HCT116 (cell line): ENCODE measurements at regions not wholly inside any gene's neighbourhood (a gene's known extent, or its start where the extent isn't known, plus 50 kb on each side); places are given as distances from the start of the nearest gene placed in this dataset.

Experiments used
- ATAC-seq: fragments of 200-7000 bp; cut with Tn5 transposase; 2 replicates; pipeline ENCODE4 v1.9.1; 2020; ENCODE audit warnings: mild to moderate bottlenecking, moderate library complexity
- BruUV-seq: library from RNA; stranded (reverse); fragments of 400-500 nt; replicated peaks from 2 replicates; lab custom pipeline; 2021; lab: Mats Ljungman, UMichigan
- CTCF ChIA-PET: fragments of 300-600 bp; sonication (Branson Sonifier 250); formaldehyde crosslinking; loops from one replicate; lab custom pipeline; 2021; ENCODE audit warnings: antibody characterized with exemption; lab: Charles Lee
- POLR2A ChIA-PET: fragments of 300-600, 350-600 bp; sonication (Branson Sonifier 250); formaldehyde crosslinking; loops from one replicate; lab custom pipeline; 2021; ENCODE audit warnings: antibody characterized with exemption; lab: Charles Lee
- RAD21 ChIA-PET, 2 experiments: fragments of 300-600 bp; sonication (Branson Sonifier 250); formaldehyde crosslinking; loops; one replicate each; lab custom pipeline; 2023; ENCODE audit warnings: low total read pairs in 2 of 2; ENCODE audit not compliant: uncharacterized antibody in 2 of 2, unreplicated experiment in 2 of 2, low non-redundant PET in 1 of 2; lab: Charles Lee
- DNase-seq: peaks from one replicate; pipeline ENCODE4 v3.0.0-alpha.2; 2010; ENCODE audit warnings: low read depth, low spot score
- H2AFZ ChIP-seq: fragments of 200-600 bp; shearing (Covaris generic), sonication (generic); 2 replicates; pipeline ENCODE4 v1.6.1; 2017; ENCODE audit warnings: low read depth, mixed run types, mixed read lengths, antibody characterized with exemption, low read length; ENCODE audit not compliant: poor library complexity, severe bottlenecking
- H3K27ac ChIP-seq: 2 replicates; pipeline ENCODE4 v1.5.1; 2012; ENCODE audit warnings: low read depth, low read length
- H3K27me3 ChIP-seq: fragments of 200-600 bp; sonication (generic); 2 replicates; pipeline ENCODE4 v1.6.1; 2016; ENCODE audit warnings: mixed run types, low read length, mixed read lengths; ENCODE audit not compliant: insufficient read depth
- H3K36me3 ChIP-seq, 2 experiments: fragments of 200-500 bp in 1 of 2; fragments of 200-600 bp in 1 of 2; sonication (Bioruptor generic) in 1 of 2; sonication (generic) in 1 of 2; 2 replicates each; pipeline versions ENCODE4 v1.5.1 to v1.6.1; 2014 to 2016; ENCODE audit warnings: low read length in 2 of 2, inconsistent platforms in 1 of 2, mixed read lengths in 1 of 2, mixed run types in 1 of 2; ENCODE audit not compliant: insufficient read depth in 2 of 2, control insufficient read depth in 1 of 2
- H3K4me1 ChIP-seq, 2 experiments: fragments of 200-600 bp in 1 of 2; sonication (generic) in 1 of 2; 2 replicates each; pipeline versions ENCODE4 v1.5.1 to v1.6.1; 2012 to 2017; ENCODE audit warnings: low read length in 2 of 2, inconsistent platforms in 1 of 2, mild to moderate bottlenecking in 1 of 2, mixed read lengths in 1 of 2, mixed run types in 1 of 2, moderate library complexity in 1 of 2; ENCODE audit not compliant: insufficient read depth in 2 of 2, control insufficient read depth in 1 of 2
- H3K4me2 ChIP-seq: fragments of 200-600 bp; sonication (generic); 2 replicates; pipeline ENCODE4 v1.6.1; 2017; ENCODE audit warnings: mixed run types, low read length, mixed read lengths
- H3K4me3 ChIP-seq, 2 experiments: fragments of 200-600 bp in 1 of 2; sonication (generic) in 1 of 2; replicated peaks in 1 of 2; 2 replicates each; pipeline ENCODE4 v1.5.1; 2011 to 2016; ENCODE audit warnings: low read length in 2 of 2, control low read depth in 1 of 2, low read depth in 1 of 2, mild to moderate bottlenecking in 1 of 2, mixed read lengths in 1 of 2, mixed run types in 1 of 2
- H3K79me2 ChIP-seq: fragments of 200-600 bp; sonication (generic); 2 replicates; pipeline ENCODE4 v1.6.1; 2017; ENCODE audit warnings: mild to moderate bottlenecking, mixed run types, low read length, moderate library complexity, mixed read lengths; ENCODE audit not compliant: insufficient read depth
- H3K9ac ChIP-seq: fragments of 200-600 bp; sonication (generic); 2 replicates; pipeline ENCODE4 v1.6.1; 2016; ENCODE audit warnings: low read length, mixed read lengths
- H3K9me2 ChIP-seq: fragments of 200-600 bp; sonication (generic), shearing (Covaris generic); 2 replicates; pipeline ENCODE4 v1.6.1; 2017; ENCODE audit warnings: mixed run types, mild to moderate bottlenecking, moderate library complexity; ENCODE audit not compliant: insufficient read depth
- H3K9me3 ChIP-seq, 2 experiments: fragments of 200-500 bp in 1 of 2; fragments of 200-600 bp in 1 of 2; sonication (Bioruptor generic) in 1 of 2; sonication (generic) in 1 of 2; 2 replicates each; pipeline ENCODE4 v1.6.1; 2014 to 2017; ENCODE audit warnings: low read length in 2 of 2, mixed read lengths in 2 of 2, inconsistent platforms in 1 of 2, low read depth in 1 of 2, mild to moderate bottlenecking in 1 of 2, mixed run types in 1 of 2, moderate library complexity in 1 of 2; ENCODE audit not compliant: control insufficient read depth in 1 of 2, insufficient read depth in 1 of 2
- H4K20me1 ChIP-seq: fragments of 200-600 bp; sonication (generic), shearing (Covaris generic); 2 replicates; pipeline ENCODE4 v1.6.1; 2017; ENCODE audit warnings: mixed run types, mild to moderate bottlenecking, moderate library complexity; ENCODE audit not compliant: insufficient read depth
- ATF3 ChIP-seq: IDR thresholded peaks from 2 replicates; pipeline ENCODE4 v1.6.1; 2012
- CBX3 ChIP-seq: IDR thresholded peaks from 2 replicates; pipeline ENCODE4 v1.6.1; 2012; ENCODE audit warnings: low read depth
- CEBPB ChIP-seq: IDR thresholded peaks from 2 replicates; pipeline ENCODE4 v1.6.1; 2012; ENCODE audit warnings: low read depth
- EGR1 ChIP-seq: IDR thresholded peaks from 2 replicates; pipeline ENCODE4 v1.6.1; 2012; ENCODE audit warnings: low read depth
- EZH2 ChIP-seq: fragments of 200-600 bp; sonication (generic); IDR thresholded peaks from 2 replicates; pipeline ENCODE4 v1.6.1; 2017; ENCODE audit warnings: antibody characterized with exemption, mixed run types
- EZH2phosphoT487 ChIP-seq: fragments of 200-600 bp; IDR thresholded peaks from 2 replicates; pipeline ENCODE4 v1.6.1; 2018; ENCODE audit warnings: antibody characterized with exemption, borderline replicate concordance
- JUND ChIP-seq: IDR thresholded peaks from 2 replicates; pipeline ENCODE4 v1.6.1; 2012
- MAX ChIP-seq: IDR thresholded peaks from 2 replicates; pipeline ENCODE4 v1.6.1; 2012
- POLR2A ChIP-seq: IDR thresholded peaks from 2 replicates; pipeline ENCODE4 v1.7.0; 2011; ENCODE audit warnings: borderline replicate concordance; ENCODE audit not compliant: insufficient read depth, insufficient read length; ENCODE audit errors: extremely low read depth
- SIN3A ChIP-seq: IDR thresholded peaks from 2 replicates; pipeline ENCODE4 v1.6.1; 2012; ENCODE audit warnings: low read depth
- SP1 ChIP-seq: IDR thresholded peaks from 2 replicates; pipeline ENCODE4 v1.6.1; 2012; ENCODE audit warnings: low read depth
- TCF7L2 ChIP-seq: IDR thresholded peaks from 2 replicates; pipeline ENCODE4 v1.7.0; 2011; ENCODE audit warnings: borderline replicate concordance, inconsistent platforms; ENCODE audit not compliant: insufficient read depth, insufficient read length; ENCODE audit errors: extremely low read depth
- YY1 ChIP-seq: IDR thresholded peaks from 2 replicates; pipeline ENCODE4 v1.6.1; 2011; ENCODE audit warnings: low read length, low read depth, moderate library complexity, mild to moderate bottlenecking; ENCODE audit not compliant: insufficient replicate concordance; ENCODE audit errors: extremely low read depth
- ZBTB33 ChIP-seq: IDR thresholded peaks from 2 replicates; pipeline ENCODE4 v1.6.1; 2011; ENCODE audit warnings: mild to moderate bottlenecking, low read length, moderate library complexity; ENCODE audit not compliant: insufficient replicate concordance; ENCODE audit errors: extremely low read depth
- ZFX ChIP-seq: fragments of 450-650 bp; IDR thresholded peaks from 2 replicates; pipeline ENCODE4 v1.6.1; 2017
- ZNF274 ChIP-seq: fragments of 200-500 bp; sonication (Bioruptor generic); IDR thresholded peaks from 2 replicates; pipeline ENCODE4 v1.6.1; 2014; ENCODE audit warnings: mild to moderate bottlenecking, low read depth, low read length, inconsistent platforms
- intact Hi-C: fragments of 100-400 bp; cut with micrococcal nuclease; formaldehyde crosslinking; loops from 2 replicates; pipeline ENCODE4 v1.10.0; 2022

- POLR2A ChIA-PET: no interaction called here
- RAD21 ChIA-PET: no interaction called here
- H3K27me3 ChIP-seq: no peaks in the 10 kb centered on the region
- H3K4me3 ChIP-seq: no peak overlapping the region
- H3K9ac ChIP-seq: no peak overlapping the region
- intact Hi-C loops: no loop called here
- H3K4me1 ChIP-seq: no peaks in the 10 kb centered on the region
- no TSS peak for BruUV-seq
- ATAC-seq: no peak
- H3K27ac ChIP-seq: no peak overlapping the region
- H3K36me3 ChIP-seq: no peaks in the 10 kb centered on the region
- H4K20me1 ChIP-seq: no peaks in the 10 kb centered on the region
- CTCF ChIA-PET: no interaction called here
- H3K9me3 ChIP-seq: 0 out of 4 replicates have a peak, but pooled peaks cover 0 to 5% of the 10 kb centered on the region in 2 experiments
- no peak overlapping the region for H3K4me2 ChIP-seq
- no peaks in the 10 kb centered on the region for H3K9me2 ChIP-seq
- H3K79me2 ChIP-seq: no peaks in the 10 kb centered on the region
- no peak for DNase-seq
- TF ChIP-seq POLR2A: no peak
- TF ChIP-seq EZH2: no peak
- TF ChIP-seq SIN3A: no peak
- no peak for TF ChIP-seq ZFX
- TF ChIP-seq SP1: no peak
- no peak for TF ChIP-seq EGR1
- no peak for TF ChIP-seq ATF3
- TF ChIP-seq CEBPB: no peak
- no peak for TF ChIP-seq YY1
- no peak for TF ChIP-seq MAX
- no peak for TF ChIP-seq CBX3
- no peak overlapping the region for H2AFZ ChIP-seq
Measured at GRCh38 chr3:139252719-139253118, 91.1 kb upstream of the MRPS22 start.

- Histone ChIP-seq H3K27me3 (no peaks in the 10 kb centered on the region), H3K27ac (no peak overlapping the region), H3K4me2 (no peak overlapping the region), H3K79me2 (no peaks in the 10 kb centered on the region), H2AFZ (no peak overlapping the region), H3K9ac (no peak overlapping the region), H4K20me1 (no peaks in the 10 kb centered on the region), H3K4me1 (peaks cover 3 to 8% of the 10 kb centered on the region in 2 experiments; a peak in 2 of 4 replicates), H3K9me3 (no peaks in the 10 kb centered on the region), H3K9me2 (no peaks in the 10 kb centered on the region), H3K36me3 (no peaks in the 10 kb centered on the region), H3K4me3 (no peak overlapping the region)
- RAD21 ChIA-PET: no interaction called here
- CTCF ChIA-PET: no interaction called here
- ATAC-seq (no peak), DNase-seq (no peak)
- TF ChIP-seq SP1 (no peak), CEBPB (no peak), ZBTB33 (no peak), TCF7L2 (no peak), POLR2A (no peak), JUND (no peak), ZNF274 (no peak), EZH2phosphoT487 (no peak), ZFX (no peak), CBX3 (no peak), EZH2 (no peak)
- POLR2A ChIA-PET: no interaction called here
- BruUV-seq: no TSS peak
- intact Hi-C loops: no loop called here
Measured at GRCh38 chr3:139258276-139258675, 85.5 kb upstream of the MRPS22 start.
